ENCODE measurements at regions not wholly inside any gene's neighbourhood (a gene's known extent, or its start where the extent isn't known, plus 50 kb on each side); places are given as distances from the start of the nearest gene placed in this dataset.

- Histone ChIP-seq H3K27ac (no peak overlapping the region), H3K9me3 (no peaks in the 10 kb centered on the region), H3K27me3 (replicated peaks in 1 of 7) (peaks cover 0 to 44% (median 0%) of the 10 kb centered on the region in 7 donors), H3K4me1 (peaks cover 0 to 15% (median 0%) of the 10 kb centered on the region in 6 donors), H3K36me3 (no peaks in the 10 kb centered on the region), H3K4me3 (no peak overlapping the region)
- no peak for DNase-seq
- TF ChIP-seq, protein P1, sequence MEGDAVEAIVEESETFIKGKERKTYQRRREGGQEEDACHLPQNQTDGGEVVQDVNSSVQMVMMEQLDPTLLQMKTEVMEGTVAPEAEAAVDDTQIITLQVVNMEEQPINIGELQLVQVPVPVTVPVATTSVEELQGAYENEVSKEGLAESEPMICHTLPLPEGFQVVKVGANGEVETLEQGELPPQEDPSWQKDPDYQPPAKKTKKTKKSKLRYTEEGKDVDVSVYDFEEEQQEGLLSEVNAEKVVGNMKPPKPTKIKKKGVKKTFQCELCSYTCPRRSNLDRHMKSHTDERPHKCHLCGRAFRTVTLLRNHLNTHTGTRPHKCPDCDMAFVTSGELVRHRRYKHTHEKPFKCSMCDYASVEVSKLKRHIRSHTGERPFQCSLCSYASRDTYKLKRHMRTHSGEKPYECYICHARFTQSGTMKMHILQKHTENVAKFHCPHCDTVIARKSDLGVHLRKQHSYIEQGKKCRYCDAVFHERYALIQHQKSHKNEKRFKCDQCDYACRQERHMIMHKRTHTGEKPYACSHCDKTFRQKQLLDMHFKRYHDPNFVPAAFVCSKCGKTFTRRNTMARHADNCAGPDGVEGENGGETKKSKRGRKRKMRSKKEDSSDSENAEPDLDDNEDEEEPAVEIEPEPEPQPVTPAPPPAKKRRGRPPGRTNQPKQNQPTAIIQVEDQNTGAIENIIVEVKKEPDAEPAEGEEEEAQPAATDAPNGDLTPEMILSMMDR (IDR thresholded peaks at IDR 0.05 in 8 of 11, conservative IDR thresholded peaks at IDR 0.05 in 3 of 11), result no peak
- no peak for TF ChIP-seq POLR2AphosphoS5 (IDR thresholded peaks at IDR 0.05)
- TF ChIP-seq POLR2A (IDR thresholded peaks at IDR 0.05), result no peak
- intact Hi-C loops (cut with DNase I; ENCODE audit: low total_unique reads), result no loop called here
- WGBS, 5 donors, result 58 to 73% (median 63%) methylated on average over 6 to 7 of the region's 7 CpGs
These were observed 135.9 kb upstream of the LINGO1 start for GRCh38 chr15:77768521-77769078.

DNA sequence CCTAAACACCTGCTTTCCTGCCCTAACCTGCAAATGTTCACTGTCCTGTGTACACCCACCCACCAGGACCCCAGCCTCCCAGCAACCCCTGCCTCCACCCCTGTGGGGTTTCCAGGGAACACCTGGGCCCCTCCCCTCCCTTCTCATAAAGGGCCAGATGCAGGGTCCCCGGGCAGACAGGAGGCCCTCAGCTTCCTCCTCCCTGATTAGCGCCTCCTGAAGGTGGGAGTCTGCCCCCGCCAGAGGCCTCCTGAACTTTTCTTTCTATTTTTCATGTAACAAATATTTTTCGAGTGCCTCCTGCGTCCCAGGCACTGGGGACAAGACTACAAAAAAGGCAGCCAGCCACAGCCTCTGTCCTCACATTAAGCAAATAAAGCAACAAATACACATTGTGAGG is 135.4 kb upstream of the LINGO1 start:
- H3K27ac ChIP-seq, result no peak overlapping the region
- H3K36me3 ChIP-seq, result no peaks in the 10 kb centered on the region
- no peak for TF ChIP-seq POLR2A (IDR thresholded peaks at IDR 0.05)
- TF ChIP-seq POLR2AphosphoS5 (IDR thresholded peaks at IDR 0.05), result no peak
- TF ChIP-seq, protein P1 (IDR thresholded peaks at IDR 0.05 in 8 of 11, conservative IDR thresholded peaks at IDR 0.05 in 3 of 11), result no peak
- peaks cover 0 to 15% (median 0%) of the 10 kb centered on the region in 6 donors for H3K4me1 ChIP-seq
- H3K9me3 ChIP-seq, result no peaks in the 10 kb centered on the region
- 53 to 65% (median 61%) methylated on average over 5 of the region's 5 CpGs for WGBS, 5 donors
- no peak overlapping the region for H3K4me3 ChIP-seq
- DNase-seq, result no peak
- H3K27me3 ChIP-seq (replicated peaks in 1 of 7), result peaks cover 0 to 49% (median 0%) of the 10 kb centered on the region in 7 donors
- intact Hi-C loops (cut with DNase I; ENCODE audit: low total_unique reads), result no loop called here

DNA sequence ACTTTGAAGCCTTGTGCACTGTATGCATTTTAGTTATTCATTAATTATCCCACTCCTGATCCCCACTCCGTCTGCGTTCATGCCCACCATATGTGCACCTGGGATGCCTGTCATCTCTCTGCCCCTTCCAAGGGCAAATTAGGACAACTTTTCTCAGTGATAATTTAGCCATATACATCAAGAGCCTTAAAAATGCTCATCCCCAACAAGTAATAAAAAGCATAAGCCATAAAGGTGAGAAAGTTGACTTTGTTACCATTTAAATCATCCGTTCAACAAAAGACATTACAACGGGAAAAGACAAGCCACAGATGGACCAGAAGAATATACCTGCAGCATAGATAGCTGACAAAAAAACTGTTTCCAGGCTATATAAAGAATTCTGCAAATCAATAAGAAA is 131.4 kb upstream of the LINGO1 start:
- Histone ChIP-seq H3K36me3 (no peaks in the 10 kb centered on the region), H3K27ac (no peak overlapping the region), H3K4me1 (peaks cover 0 to 6% (median 0%) of the 10 kb centered on the region in 6 donors), H3K4me3 (no peak overlapping the region), H3K9me3 (no peaks in the 10 kb centered on the region), H3K27me3 (replicated peaks in 1 of 7) (peaks cover 0 to 56% (median 0%) of the 10 kb centered on the region in 7 donors)
- intact Hi-C loops (cut with DNase I; ENCODE audit: low total_unique reads), result no loop called here
- TF ChIP-seq, protein P1 (IDR thresholded peaks at IDR 0.05 in 8 of 11, conservative IDR thresholded peaks at IDR 0.05 in 3 of 11), result no peak
- TF ChIP-seq POLR2A (IDR thresholded peaks at IDR 0.05), result no peak
- TF ChIP-seq POLR2AphosphoS5 (IDR thresholded peaks at IDR 0.05), result no peak
- no peak for DNase-seq
- WGBS, 5 donors, result 88 to 95% (median 90%) methylated on average over 4 of the region's 4 CpGs

DNA sequence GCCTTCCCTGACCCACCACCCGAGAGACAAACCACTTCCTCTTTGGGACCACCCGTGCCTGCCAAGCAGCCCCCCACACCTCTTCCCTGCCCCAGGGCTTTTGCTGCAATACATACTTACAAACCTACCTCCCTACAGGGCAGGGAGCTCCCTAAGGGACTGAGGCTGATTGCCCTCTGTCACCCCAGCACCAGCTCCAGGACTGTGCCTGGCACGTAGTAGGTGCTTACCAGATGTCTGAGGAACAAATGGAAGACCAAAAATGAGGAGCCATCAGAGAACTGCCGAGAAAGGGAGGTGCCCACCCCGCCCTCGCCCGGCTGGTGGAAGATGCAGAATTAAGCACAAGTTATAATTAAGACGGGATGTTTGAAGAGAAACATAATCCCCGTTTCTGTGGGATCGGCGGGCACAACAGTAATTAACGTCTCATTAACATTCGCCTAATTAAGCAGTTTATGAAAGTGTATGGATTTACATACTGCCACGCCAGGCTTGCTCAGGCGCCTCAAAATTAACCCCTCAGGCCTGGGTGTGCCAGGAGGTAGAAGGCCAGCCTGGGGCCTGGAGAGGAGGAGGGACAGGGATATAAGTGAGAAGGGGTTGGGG is 130.1 kb upstream of the LINGO1 start:
- Histone ChIP-seq H3K9me3 (no peaks in the 10 kb centered on the region), H3K27ac (no peak overlapping the region), H3K4me3 (no peak overlapping the region), H3K27me3 (replicated peaks in 1 of 7) (peaks cover 0 to 44% (median 0%) of the 10 kb centered on the region in 7 donors), H3K36me3 (no peaks in the 10 kb centered on the region), H3K4me1 (peaks cover 0 to 6% (median 0%) of the 10 kb centered on the region in 6 donors)
- no peak for DNase-seq
- TF ChIP-seq, protein P1 (IDR thresholded peaks at IDR 0.05 in 8 of 11, conservative IDR thresholded peaks at IDR 0.05 in 3 of 11), result no peak
- TF ChIP-seq POLR2A (IDR thresholded peaks at IDR 0.05) (no peak), POLR2AphosphoS5 (IDR thresholded peaks at IDR 0.05) (no peak)
- 72 to 77% (median 75%) methylated on average over 15 of the region's 15 CpGs for WGBS, 5 donors
- intact Hi-C loops (cut with DNase I; ENCODE audit: low total_unique reads), result no loop called here
